ENCODE measurements at regions not wholly inside any gene's neighbourhood (a gene's known extent, or its start where the extent isn't known, plus 50 kb on each side); places are given as distances from the start of the nearest gene placed in this dataset.

DNA sequence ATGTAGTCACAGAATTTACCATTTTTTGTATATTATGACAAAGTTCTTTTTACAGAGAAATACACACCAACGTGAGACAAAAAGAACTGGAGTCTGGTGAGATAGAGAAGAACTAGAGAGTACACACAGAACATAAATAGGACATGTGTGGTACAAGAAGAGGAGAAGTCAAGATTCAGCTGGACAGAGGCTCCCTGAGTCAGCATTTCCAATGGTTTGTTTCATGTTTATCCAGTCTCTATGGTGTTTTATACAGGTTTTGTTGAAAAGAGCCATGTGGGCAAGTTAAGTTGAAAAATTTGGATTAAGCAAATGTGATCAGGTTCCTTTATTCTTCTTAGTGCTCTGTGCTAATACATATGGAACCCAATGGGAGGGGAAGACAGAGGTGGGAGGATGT is 105.5 kb upstream of the AKR1E2 start:
- no peak overlapping the region for H3K4me3 ChIP-seq
- H3K4me2 ChIP-seq, result no peak overlapping the region
- peaks cover under 1% of the 10 kb centered on the region for H3K4me1 ChIP-seq (ENCODE audit: insufficient read depth)
- H3K36me3 ChIP-seq (replicated peaks; ENCODE audit: insufficient read depth, low read depth), result no peaks in the 10 kb centered on the region
- H3K27ac ChIP-seq, result no peak overlapping the region
- no peak for TF ChIP-seq EZH2phosphoT487 (IDR thresholded peaks at IDR 0.05; ENCODE audit: low read depth, severe bottlenecking, unreplicated experiment)
- no peaks in the 10 kb centered on the region for H4K20me1 ChIP-seq (ENCODE audit: insufficient read depth, poor library complexity, severe bottlenecking)
- 55% methylated on average over 1 of the region's 1 CpG for WGBS (ENCODE audit: low lambda C conversion rate, missing lambda C conversion rate)
- H3K9me3 ChIP-seq (ENCODE audit: low read depth), result no peaks in the 10 kb centered on the region
- no peaks in the 10 kb centered on the region for H3K27me3 ChIP-seq
- no peak for DNase-seq (ENCODE audit: low spot score)
- H3K79me2 ChIP-seq, result no peaks in the 10 kb centered on the region
- H2AFZ ChIP-seq, result no peak overlapping the region
- no peaks in the 10 kb centered on the region for H3K9me2 ChIP-seq (replicated peaks; ENCODE audit: insufficient read depth)

DNA sequence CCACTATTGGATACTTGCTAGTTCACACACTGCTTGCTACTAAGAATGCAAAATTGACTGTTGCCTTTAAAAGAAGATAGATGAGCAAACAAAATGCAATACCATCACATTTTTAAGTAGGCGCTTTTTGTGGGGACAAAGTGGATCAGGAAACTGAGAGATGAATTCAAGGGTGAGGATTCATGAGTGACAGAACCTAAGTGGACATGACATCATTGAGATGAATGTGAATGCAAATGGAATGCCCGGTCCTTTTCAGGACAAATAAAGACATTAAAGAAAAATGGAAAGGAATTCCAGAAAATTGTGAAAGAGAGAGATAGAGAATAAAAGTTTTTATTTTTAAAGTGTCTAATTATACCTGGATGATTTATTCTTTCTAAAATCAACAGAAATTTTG is 106.3 kb upstream of the AKR1E2 start:
- Histone ChIP-seq H4K20me1 (ENCODE audit: insufficient read depth, poor library complexity, severe bottlenecking) (no peaks in the 10 kb centered on the region), H3K36me3 (replicated peaks; ENCODE audit: insufficient read depth, low read depth) (no peaks in the 10 kb centered on the region), H3K9me3 (ENCODE audit: low read depth) (no peaks in the 10 kb centered on the region), H2AFZ (no peak overlapping the region), H3K27me3 (no peaks in the 10 kb centered on the region), H3K4me1 (ENCODE audit: insufficient read depth) (no peaks in the 10 kb centered on the region), H3K4me3 (no peak overlapping the region), H3K79me2 (no peaks in the 10 kb centered on the region), H3K27ac (no peak overlapping the region), H3K9me2 (replicated peaks; ENCODE audit: insufficient read depth) (no peaks in the 10 kb centered on the region), H3K4me2 (no peak overlapping the region)
- DNase-seq (ENCODE audit: low spot score), result no peak
- WGBS (ENCODE audit: low lambda C conversion rate, missing lambda C conversion rate), result 89% methylated on average over 2 of the region's 2 CpGs
- TF ChIP-seq EZH2phosphoT487 (IDR thresholded peaks at IDR 0.05; ENCODE audit: low read depth, severe bottlenecking, unreplicated experiment) (no peak), CTCF (IDR thresholded peaks at IDR 0.05; ENCODE audit: poor library complexity) (no peak), EZH2 (IDR thresholded peaks at IDR 0.05; ENCODE audit: borderline replicate concordance) (no peak)

DNA sequence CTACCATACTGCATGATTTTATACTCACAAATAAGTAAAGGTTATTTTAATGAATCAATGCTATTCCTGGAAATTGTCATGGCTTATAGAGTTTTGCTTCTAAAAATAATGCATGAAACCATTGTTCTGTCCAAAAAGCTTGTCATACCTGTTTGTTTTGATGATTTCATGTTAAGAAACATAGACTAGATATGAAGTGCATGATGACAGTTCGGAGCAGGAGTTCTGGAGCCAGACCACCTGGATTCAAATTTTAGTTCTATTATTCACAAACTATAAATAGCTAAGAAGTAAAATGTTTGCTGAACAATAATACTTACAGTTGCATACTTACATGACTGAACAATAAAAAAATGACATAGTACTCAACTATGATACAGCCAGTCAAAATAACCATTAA is 107.0 kb upstream of the AKR1E2 start:
- no peak overlapping the region for H3K27ac ChIP-seq
- H3K4me1 ChIP-seq (ENCODE audit: insufficient read depth), result no peaks in the 10 kb centered on the region
- H3K79me2 ChIP-seq, result no peaks in the 10 kb centered on the region
- no peaks in the 10 kb centered on the region for H4K20me1 ChIP-seq (ENCODE audit: insufficient read depth, poor library complexity, severe bottlenecking)
- H3K4me2 ChIP-seq, result no peak overlapping the region
- 86% methylated on average over 1 of the region's 1 CpG for WGBS (ENCODE audit: low lambda C conversion rate, missing lambda C conversion rate)
- no peaks in the 10 kb centered on the region for H3K36me3 ChIP-seq (replicated peaks; ENCODE audit: insufficient read depth, low read depth)
- no peak for DNase-seq (ENCODE audit: low spot score)
- H2AFZ ChIP-seq, result no peak overlapping the region
- H3K9me3 ChIP-seq (ENCODE audit: low read depth), result no peaks in the 10 kb centered on the region
- no peak overlapping the region for H3K4me3 ChIP-seq
- no peaks in the 10 kb centered on the region for H3K9me2 ChIP-seq (replicated peaks; ENCODE audit: insufficient read depth)
- no peak for TF ChIP-seq CTCF (IDR thresholded peaks at IDR 0.05; ENCODE audit: poor library complexity)
- TF ChIP-seq EZH2 (IDR thresholded peaks at IDR 0.05; ENCODE audit: borderline replicate concordance), result no peak
- TF ChIP-seq EZH2phosphoT487 (IDR thresholded peaks at IDR 0.05; ENCODE audit: low read depth, severe bottlenecking, unreplicated experiment), result no peak
- H3K27me3 ChIP-seq, result no peaks in the 10 kb centered on the region

DNA sequence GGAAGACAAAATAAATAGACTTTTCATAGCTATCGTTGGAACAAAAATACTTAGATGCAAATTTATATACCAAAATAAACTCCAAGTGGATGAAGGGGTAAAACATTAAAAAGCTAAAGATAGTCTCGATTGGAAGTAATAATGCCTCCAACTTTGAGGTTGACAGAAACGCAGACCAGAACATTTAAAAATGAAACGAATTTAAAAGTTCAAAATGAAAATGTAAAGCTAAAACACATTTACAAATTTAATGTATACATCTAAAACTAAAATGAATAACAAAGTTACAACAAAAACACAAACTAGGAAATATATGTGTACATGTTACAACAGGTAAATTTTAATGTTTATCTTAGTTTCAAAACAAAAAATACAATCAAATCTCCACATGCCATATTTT is 107.5 kb upstream of the AKR1E2 start:
- no peaks in the 10 kb centered on the region for H3K79me2 ChIP-seq
- 85% methylated on average over 4 of the region's 4 CpGs for WGBS (ENCODE audit: low lambda C conversion rate, missing lambda C conversion rate)
- H3K9me3 ChIP-seq (ENCODE audit: low read depth), result no peaks in the 10 kb centered on the region
- DNase-seq (ENCODE audit: low spot score), result no peak
- TF ChIP-seq EZH2 (IDR thresholded peaks at IDR 0.05; ENCODE audit: borderline replicate concordance), result no peak
- no peak for TF ChIP-seq EZH2phosphoT487 (IDR thresholded peaks at IDR 0.05; ENCODE audit: low read depth, severe bottlenecking, unreplicated experiment)
- no peak for TF ChIP-seq CTCF (IDR thresholded peaks at IDR 0.05; ENCODE audit: poor library complexity)
- H3K27me3 ChIP-seq, result no peaks in the 10 kb centered on the region
- H2AFZ ChIP-seq, result no peak overlapping the region
- no peak overlapping the region for H3K4me2 ChIP-seq
- no peaks in the 10 kb centered on the region for H4K20me1 ChIP-seq (ENCODE audit: insufficient read depth, poor library complexity, severe bottlenecking)
- no peaks in the 10 kb centered on the region for H3K4me1 ChIP-seq (ENCODE audit: insufficient read depth)
- H3K27ac ChIP-seq, result no peak overlapping the region
- no peaks in the 10 kb centered on the region for H3K9me2 ChIP-seq (replicated peaks; ENCODE audit: insufficient read depth)
- H3K4me3 ChIP-seq, result no peak overlapping the region
- H3K36me3 ChIP-seq (replicated peaks; ENCODE audit: insufficient read depth, low read depth), result no peaks in the 10 kb centered on the region
